Endothelial cell of umbilical vein (primary cell): ENCODE measurements at regions not wholly inside any gene's neighbourhood (a gene's known extent, or its start where the extent isn't known, plus 50 kb on each side); places are given as distances from the start of the nearest gene placed in this dataset.

Source experiments
- BruUV-seq: library from RNA; stranded (reverse); fragments of 400-500 nt; replicated peaks from 2 replicates; lab custom pipeline; 2021; lab: Mats Ljungman, UMichigan
- CTCF ChIA-PET: fragments of 300-600, 350-600 bp; sonication (Branson Sonifier 250); formaldehyde crosslinking; loops from one replicate; lab custom pipeline; 2021; ENCODE audit warnings: antibody characterized with exemption, inconsistent platforms; lab: Charles Lee
- POLR2A ChIA-PET: fragments of 300-600, 350-600 bp; sonication (Branson Sonifier 250); formaldehyde crosslinking; loops from one replicate; lab custom pipeline; 2021; ENCODE audit warnings: antibody characterized with exemption, inconsistent platforms; lab: Charles Lee
- DNase-seq: peaks from one replicate; pipeline ENCODE4 v3.0.0-alpha.2; 2011; ENCODE audit warnings: low read depth, low spot score
- FAIRE-seq: peaks from 2 replicates; lab custom pipeline; 2011; peaks lifted over from hg19 to GRCh38; lab: Jason Lieb, UNC
- H2AFZ ChIP-seq: 2 replicates; pipeline ENCODE4 v1.6.0; 2012; ENCODE audit warnings: low read depth, low read length, control low read depth, inconsistent platforms
- H3K27ac ChIP-seq: 2 replicates; pipeline ENCODE4 v1.5.1; 2011; ENCODE audit warnings: low read depth, mild to moderate bottlenecking, control low read depth, low read length, moderate library complexity; ENCODE audit not compliant: insufficient read depth
- H3K27me3 ChIP-seq, 2 experiments: 2 replicates each; pipeline versions ENCODE4 v1.6.0 to v1.6.1; 2011; ENCODE audit warnings: low read length in 2 of 2, mixed read lengths in 1 of 2; ENCODE audit not compliant: control insufficient read depth in 2 of 2, insufficient read depth in 2 of 2
- H3K36me3 ChIP-seq, 2 experiments: 2 replicates in 1 of 2; 3 replicates in 1 of 2; pipeline ENCODE4 v1.5.1; 2011; ENCODE audit warnings: low read length in 2 of 2, mild to moderate bottlenecking in 1 of 2, moderate library complexity in 1 of 2; ENCODE audit not compliant: control insufficient read depth in 2 of 2, insufficient read depth in 2 of 2; ENCODE audit errors: extremely low read depth in 1 of 2
- H3K4me1 ChIP-seq: 3 replicates; pipeline ENCODE4 v1.5.1; 2011; ENCODE audit warnings: mild to moderate bottlenecking, low read length; ENCODE audit not compliant: control insufficient read depth, insufficient read depth; ENCODE audit errors: extremely low read depth
- H3K4me2 ChIP-seq: 2 replicates; pipeline ENCODE4 v1.6.1; 2011; ENCODE audit warnings: low read length, control low read depth, mixed read lengths; ENCODE audit not compliant: insufficient read depth
- H3K4me3 ChIP-seq, 3 experiments: fragments of 200-600 bp in 1 of 3; sonication (generic), shearing (Covaris generic) in 1 of 3; replicated peaks in 1 of 3; 2 replicates each; pipeline ENCODE4 v1.5.1; 2011 to 2016; ENCODE audit warnings: control low read depth in 3 of 3, low read length in 3 of 3, mild to moderate bottlenecking in 2 of 3, inconsistent platforms in 1 of 3, low read depth in 1 of 3, moderate library complexity in 1 of 3; ENCODE audit not compliant: insufficient read depth in 1 of 3
- H3K79me2 ChIP-seq: 2 replicates; pipeline ENCODE4 v1.6.0; 2012; ENCODE audit warnings: low read length, inconsistent platforms; ENCODE audit not compliant: control insufficient read depth, insufficient read depth
- H3K9ac ChIP-seq: replicated peaks from 2 replicates; pipeline ENCODE3; 2011; ENCODE audit warnings: low read length, control low read depth; ENCODE audit not compliant: insufficient read depth; ENCODE audit errors: extremely low read depth
- H3K9me1 ChIP-seq: replicated peaks from 3 replicates; pipeline ENCODE4 v1.6.0; 2011; ENCODE audit warnings: mild to moderate bottlenecking, low read length; ENCODE audit not compliant: control insufficient read depth, insufficient read depth; ENCODE audit errors: extremely low read depth
- H3K9me3 ChIP-seq: replicated peaks from 2 replicates; pipeline ENCODE4 v1.5.1; 2012; ENCODE audit warnings: low read length, inconsistent platforms; ENCODE audit not compliant: control insufficient read depth, insufficient read depth
- H4K20me1 ChIP-seq: replicated peaks from 2 replicates; pipeline ENCODE3; 2011; ENCODE audit warnings: mild to moderate bottlenecking, low read length; ENCODE audit not compliant: control insufficient read depth, insufficient read depth; ENCODE audit errors: extremely low read depth
- EZH2 ChIP-seq: IDR thresholded peaks from 2 replicates; pipeline ENCODE4 v1.6.1; 2012; ENCODE audit warnings: borderline replicate concordance, low read depth, mild to moderate bottlenecking, moderate library complexity, low read length, inconsistent platforms; ENCODE audit not compliant: severe bottlenecking
- FOS ChIP-seq: IDR thresholded peaks from 2 replicates; pipeline ENCODE4 v1.6.1; 2011; ENCODE audit warnings: mild to moderate bottlenecking, low read length, moderate library complexity, borderline replicate concordance; ENCODE audit not compliant: insufficient read depth
- GATA2 ChIP-seq: IDR thresholded peaks from 2 replicates; pipeline ENCODE4 v1.7.0; 2011; ENCODE audit warnings: low read depth, mild to moderate bottlenecking, moderate library complexity, mixed read lengths, low read length; ENCODE audit not compliant: insufficient read length, insufficient read depth
- JUN ChIP-seq: IDR thresholded peaks from 2 replicates; pipeline ENCODE4 v1.6.1; 2011; ENCODE audit warnings: borderline replicate concordance, low read depth; ENCODE audit not compliant: insufficient read length, insufficient read depth
- MYC ChIP-seq: IDR thresholded peaks from one replicate; pipeline ENCODE4 v1.6.1; 2011; ENCODE audit warnings: mild to moderate bottlenecking, low read depth, low read length
- POLR2A ChIP-seq: IDR thresholded peaks from 2 replicates; pipeline ENCODE4 v1.6.1; 2012; ENCODE audit warnings: low read depth, mild to moderate bottlenecking, control low read depth, low read length
- POLR2AphosphoS5 ChIP-seq: IDR thresholded peaks from 2 replicates; pipeline ENCODE4 v1.6.1; 2012; ENCODE audit warnings: low read depth, mild to moderate bottlenecking, control low read depth, low read length, moderate library complexity; ENCODE audit not compliant: insufficient read depth
- dilution Hi-C: fragments of 300-500 bp; cut with MboI; formaldehyde crosslinking; loops from one replicate; pipeline ENCODE4 v1.15.0; 2019; ENCODE audit warnings: low sequenced_read_pairs; ENCODE audit not compliant: extremely low pct_ligation_motif_present
- intact Hi-C: fragments of 100-400 bp; cut with micrococcal nuclease; formaldehyde crosslinking; loops from one replicate; pipeline ENCODE4 v1.10.0; 2022
- TF ChIP-seq, protein P1 (sequence below): IDR thresholded peaks from 2 replicates; pipeline ENCODE4 v1.6.1; 2011; ENCODE audit not compliant: insufficient read depth, insufficient read length
- TF ChIP-seq, protein P2 (sequence below), 2 donors: IDR thresholded peaks; 1 replicate in 1 of 2; 2 replicates in 1 of 2; pipeline ENCODE4 v1.5.1; 2011; ENCODE audit warnings: low read length in 2 of 2, mild to moderate bottlenecking in 2 of 2, moderate library complexity in 2 of 2, control low read depth in 1 of 2, inconsistent platforms in 1 of 2, low read depth in 1 of 2; ENCODE audit not compliant: insufficient read depth in 1 of 2; ENCODE audit errors: extremely low read depth in 1 of 2

DNA sequence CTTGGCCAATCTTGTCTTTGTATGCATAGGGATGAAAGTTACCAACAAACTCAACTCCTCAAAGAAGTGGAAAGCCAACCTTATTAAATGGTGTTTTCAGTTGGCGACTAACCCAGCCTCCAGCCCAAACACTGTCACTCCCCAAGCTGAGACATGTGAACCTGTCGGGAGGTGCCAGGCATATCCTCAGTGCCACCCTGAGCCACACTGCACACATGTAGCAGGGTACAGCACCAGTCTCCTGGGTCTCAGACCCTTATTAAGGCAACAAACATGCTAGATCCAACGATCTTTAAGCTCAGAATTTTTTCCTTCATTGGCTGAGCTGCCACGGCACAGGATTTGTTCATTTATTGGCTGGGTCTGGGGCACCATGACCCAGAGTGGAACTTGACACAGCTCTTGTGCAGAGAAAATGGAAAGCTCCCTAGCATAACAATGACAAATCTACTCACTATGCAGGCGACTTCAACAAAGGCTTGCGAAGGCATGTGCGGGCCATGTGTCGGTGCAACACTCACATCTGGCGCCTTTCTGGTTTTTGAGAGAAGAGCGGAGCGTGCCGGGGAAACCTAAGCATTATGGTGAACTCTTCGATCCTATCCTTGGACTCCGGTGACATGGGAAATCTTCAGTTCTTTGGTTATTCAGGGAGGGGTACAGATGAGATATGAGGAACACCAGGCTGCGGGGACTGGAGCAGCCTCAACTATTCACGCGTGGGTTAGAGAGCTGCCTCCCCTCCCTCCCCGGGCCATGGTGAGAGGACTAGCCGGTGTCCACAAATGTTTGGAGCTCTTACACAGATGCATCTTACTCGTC is 190.1 kb downstream of the FAM43A start:
- Histone ChIP-seq H3K4me1 (peaks cover 37% of the 10 kb centered on the region), H3K9me3 (no peaks in the 10 kb centered on the region), H3K27me3 (no peaks in the 10 kb centered on the region), H3K9me1 (no peaks in the 10 kb centered on the region), H4K20me1 (no peaks in the 10 kb centered on the region), H3K4me2 (no peak overlapping the region), H3K36me3 (no peaks in the 10 kb centered on the region), H3K27ac (no peak overlapping the region), H3K79me2 (no peaks in the 10 kb centered on the region), H2AFZ (no peak overlapping the region), H3K9ac (no peak overlapping the region), H3K4me3 (no peak overlapping the region)
- ChIA-PET CTCF (no interaction called here), POLR2A (no interaction called here)
- dilution Hi-C loops (no loop called here), intact Hi-C loops (no loop called here)
- DNase-seq (no peak), FAIRE-seq (no peak)
- no TSS peak for BruUV-seq
- TF ChIP-seq, protein P1, sequence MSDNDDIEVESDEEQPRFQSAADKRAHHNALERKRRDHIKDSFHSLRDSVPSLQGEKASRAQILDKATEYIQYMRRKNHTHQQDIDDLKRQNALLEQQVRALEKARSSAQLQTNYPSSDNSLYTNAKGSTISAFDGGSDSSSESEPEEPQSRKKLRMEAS, result no peak
- TF ChIP-seq FOS (no peak), POLR2AphosphoS5 (no peak), JUN (no peak), EZH2 (no peak), POLR2A (no peak), MYC (no peak), GATA2 (no peak)
- TF ChIP-seq, protein P2, sequence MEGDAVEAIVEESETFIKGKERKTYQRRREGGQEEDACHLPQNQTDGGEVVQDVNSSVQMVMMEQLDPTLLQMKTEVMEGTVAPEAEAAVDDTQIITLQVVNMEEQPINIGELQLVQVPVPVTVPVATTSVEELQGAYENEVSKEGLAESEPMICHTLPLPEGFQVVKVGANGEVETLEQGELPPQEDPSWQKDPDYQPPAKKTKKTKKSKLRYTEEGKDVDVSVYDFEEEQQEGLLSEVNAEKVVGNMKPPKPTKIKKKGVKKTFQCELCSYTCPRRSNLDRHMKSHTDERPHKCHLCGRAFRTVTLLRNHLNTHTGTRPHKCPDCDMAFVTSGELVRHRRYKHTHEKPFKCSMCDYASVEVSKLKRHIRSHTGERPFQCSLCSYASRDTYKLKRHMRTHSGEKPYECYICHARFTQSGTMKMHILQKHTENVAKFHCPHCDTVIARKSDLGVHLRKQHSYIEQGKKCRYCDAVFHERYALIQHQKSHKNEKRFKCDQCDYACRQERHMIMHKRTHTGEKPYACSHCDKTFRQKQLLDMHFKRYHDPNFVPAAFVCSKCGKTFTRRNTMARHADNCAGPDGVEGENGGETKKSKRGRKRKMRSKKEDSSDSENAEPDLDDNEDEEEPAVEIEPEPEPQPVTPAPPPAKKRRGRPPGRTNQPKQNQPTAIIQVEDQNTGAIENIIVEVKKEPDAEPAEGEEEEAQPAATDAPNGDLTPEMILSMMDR (IDR thresholded peaks at IDR 0.05; ENCODE audit: extremely low read depth in 1 of 2, insufficient read depth in 1 of 2, low read depth in 1 of 2, low read length in 2 of 2), result no peak
